ENCODE measurements at regions not wholly inside any gene's neighbourhood (a gene's known extent, or its start where the extent isn't known, plus 50 kb on each side); places are given as distances from the start of the nearest gene placed in this dataset.

DNA sequence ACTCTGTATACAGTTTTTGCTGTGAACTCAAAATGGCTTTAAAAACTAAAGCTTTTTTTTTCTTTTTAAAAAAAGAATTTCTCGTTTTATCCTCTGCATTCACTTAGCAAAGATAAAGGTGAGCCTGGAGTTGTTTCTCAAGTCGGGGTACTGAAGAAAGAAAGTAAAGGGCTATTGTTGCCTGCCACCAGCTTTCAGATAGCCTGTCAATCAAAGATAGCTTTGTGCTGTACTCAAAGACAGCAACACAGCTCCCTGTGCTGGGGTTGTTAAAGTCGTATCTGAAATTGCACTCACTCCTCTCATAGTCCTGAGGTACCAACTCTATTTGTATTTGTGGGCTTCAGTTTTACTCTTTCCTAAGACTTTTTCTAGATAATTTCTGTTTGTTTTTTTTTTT, 710.1 kb upstream of the ID4 start:
- intact Hi-C loops (cut with micrococcal nuclease) = no loop called here
- Mint-ChIP-seq H3K36me3 (ENCODE audit: insufficient read depth, unreplicated experiment) (no peaks in the 10 kb centered on the region), H3K27ac (ENCODE audit: low read depth, unreplicated experiment) (no peak overlapping the region), H3K4me3 (ENCODE audit: unreplicated experiment) (no peak overlapping the region), H3K27me3 (ENCODE audit: insufficient read depth, unreplicated experiment) (no peaks in the 10 kb centered on the region), H3K9me3 (ENCODE audit: unreplicated experiment) (no peaks in the 10 kb centered on the region), H3K4me1 (ENCODE audit: insufficient read depth, unreplicated experiment) (no peaks in the 10 kb centered on the region)
- TF ChIP-seq, protein P1, sequence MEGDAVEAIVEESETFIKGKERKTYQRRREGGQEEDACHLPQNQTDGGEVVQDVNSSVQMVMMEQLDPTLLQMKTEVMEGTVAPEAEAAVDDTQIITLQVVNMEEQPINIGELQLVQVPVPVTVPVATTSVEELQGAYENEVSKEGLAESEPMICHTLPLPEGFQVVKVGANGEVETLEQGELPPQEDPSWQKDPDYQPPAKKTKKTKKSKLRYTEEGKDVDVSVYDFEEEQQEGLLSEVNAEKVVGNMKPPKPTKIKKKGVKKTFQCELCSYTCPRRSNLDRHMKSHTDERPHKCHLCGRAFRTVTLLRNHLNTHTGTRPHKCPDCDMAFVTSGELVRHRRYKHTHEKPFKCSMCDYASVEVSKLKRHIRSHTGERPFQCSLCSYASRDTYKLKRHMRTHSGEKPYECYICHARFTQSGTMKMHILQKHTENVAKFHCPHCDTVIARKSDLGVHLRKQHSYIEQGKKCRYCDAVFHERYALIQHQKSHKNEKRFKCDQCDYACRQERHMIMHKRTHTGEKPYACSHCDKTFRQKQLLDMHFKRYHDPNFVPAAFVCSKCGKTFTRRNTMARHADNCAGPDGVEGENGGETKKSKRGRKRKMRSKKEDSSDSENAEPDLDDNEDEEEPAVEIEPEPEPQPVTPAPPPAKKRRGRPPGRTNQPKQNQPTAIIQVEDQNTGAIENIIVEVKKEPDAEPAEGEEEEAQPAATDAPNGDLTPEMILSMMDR (IDR thresholded peaks at IDR 0.05; ENCODE audit: unreplicated experiment) = no peak
- ChIA-PET POLR2A (no interaction called here), CTCF (no interaction called here)
- no TSS peak for BruUV-seq (replicated peaks)
- no peak for DNase-seq (ENCODE audit: unreplicated experiment)

DNA sequence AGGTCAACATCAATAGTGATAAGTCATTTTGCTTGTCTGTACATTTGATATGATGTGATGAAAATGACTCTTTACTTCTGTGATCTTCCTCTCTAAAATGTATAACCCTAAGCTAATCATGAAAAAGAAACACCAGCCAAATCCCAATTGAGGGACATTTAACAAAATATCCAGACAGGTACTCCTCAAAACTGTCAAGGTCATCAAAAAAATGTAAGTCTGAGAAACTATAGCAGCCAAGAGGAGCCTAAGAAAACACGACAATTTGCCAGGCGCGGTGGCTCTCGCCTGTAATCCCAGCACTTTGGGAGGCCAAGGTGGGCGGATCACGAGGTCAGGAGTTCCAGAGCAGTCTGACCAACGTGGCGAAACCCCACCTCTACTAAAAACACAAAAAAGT, 708.5 kb upstream of the ID4 start:
- TF ChIP-seq, protein P1 (IDR thresholded peaks at IDR 0.05; ENCODE audit: unreplicated experiment) = no peak
- H3K4me3 Mint-ChIP-seq (ENCODE audit: unreplicated experiment) = no peak overlapping the region
- intact Hi-C loops (cut with micrococcal nuclease) = no loop called here
- no peaks in the 10 kb centered on the region for H3K36me3 Mint-ChIP-seq (ENCODE audit: insufficient read depth, unreplicated experiment)
- no peaks in the 10 kb centered on the region for H3K27me3 Mint-ChIP-seq (ENCODE audit: insufficient read depth, unreplicated experiment)
- BruUV-seq (replicated peaks) = no TSS peak
- DNase-seq (ENCODE audit: unreplicated experiment) = no peak
- H3K27ac Mint-ChIP-seq (ENCODE audit: low read depth, unreplicated experiment) = no peak overlapping the region
- H3K4me1 Mint-ChIP-seq (ENCODE audit: insufficient read depth, unreplicated experiment) = no peaks in the 10 kb centered on the region
- no peaks in the 10 kb centered on the region for H3K9me3 Mint-ChIP-seq (ENCODE audit: unreplicated experiment)
- ChIA-PET POLR2A (no interaction called here), CTCF (interaction anchor here (0.7 kb wide), 1 partner anchor 863 kb away, joined by 3 read pairs; no protein-coding TSS in a partner anchor)

DNA sequence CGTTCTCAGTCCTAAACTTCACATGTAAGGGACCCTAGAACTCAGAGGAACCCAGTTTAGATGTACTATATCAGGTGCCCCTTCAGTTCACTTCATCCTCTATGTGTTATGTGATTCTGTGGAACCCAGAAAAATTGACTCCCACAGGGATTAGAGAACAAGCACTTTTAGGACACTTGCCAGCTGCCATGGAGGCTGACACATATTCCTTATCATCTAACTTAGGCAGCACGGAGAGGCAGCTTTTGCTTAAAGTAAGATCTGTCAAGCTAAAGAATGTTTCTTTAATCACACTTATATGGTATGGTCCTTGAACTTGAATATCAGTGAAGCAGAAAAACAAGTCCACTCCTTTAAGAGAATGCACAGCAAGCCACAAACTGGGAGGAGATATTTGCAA, 701.5 kb upstream of the ID4 start:
- peaks cover 14% of the 10 kb centered on the region for H3K27me3 Mint-ChIP-seq (ENCODE audit: insufficient read depth, unreplicated experiment)
- intact Hi-C loops (cut with micrococcal nuclease) = no loop called here
- no TSS peak for BruUV-seq (replicated peaks)
- ChIA-PET POLR2A (no interaction called here), CTCF (no interaction called here)
- H3K4me1 Mint-ChIP-seq (ENCODE audit: insufficient read depth, unreplicated experiment) = no peaks in the 10 kb centered on the region
- DNase-seq (ENCODE audit: unreplicated experiment) = no peak
- no peaks in the 10 kb centered on the region for H3K36me3 Mint-ChIP-seq (ENCODE audit: insufficient read depth, unreplicated experiment)
- TF ChIP-seq, protein P1 (IDR thresholded peaks at IDR 0.05; ENCODE audit: unreplicated experiment) = no peak
- H3K9me3 Mint-ChIP-seq (ENCODE audit: unreplicated experiment) = no peaks in the 10 kb centered on the region
- no peak overlapping the region for H3K4me3 Mint-ChIP-seq (ENCODE audit: unreplicated experiment)
- no peak overlapping the region for H3K27ac Mint-ChIP-seq (ENCODE audit: low read depth, unreplicated experiment)

DNA sequence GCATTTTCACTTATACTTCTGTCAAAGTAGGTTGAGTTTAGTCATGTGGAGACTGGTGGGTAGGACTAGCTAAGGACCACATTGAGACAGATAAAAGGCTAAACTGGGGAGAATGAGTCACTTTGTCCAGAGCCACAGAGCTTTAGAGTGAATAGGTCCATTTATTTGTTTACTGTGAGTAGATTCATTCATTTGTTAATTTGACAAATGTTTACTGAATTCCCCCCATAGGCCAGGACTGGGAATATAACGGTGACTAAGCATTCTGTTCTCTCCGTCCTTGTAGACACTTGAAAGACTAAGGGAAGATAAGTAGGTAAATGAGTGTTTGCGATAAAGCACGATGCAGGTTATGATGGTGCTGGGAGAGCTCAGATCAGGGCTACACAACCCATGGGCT, 699.7 kb upstream of the ID4 start:
- BruUV-seq (replicated peaks) = no TSS peak
- H3K4me1 Mint-ChIP-seq (ENCODE audit: insufficient read depth, unreplicated experiment) = no peaks in the 10 kb centered on the region
- no peak overlapping the region for H3K4me3 Mint-ChIP-seq (ENCODE audit: unreplicated experiment)
- DNase-seq (ENCODE audit: unreplicated experiment) = no peak
- intact Hi-C loops (cut with micrococcal nuclease) = no loop called here
- no peaks in the 10 kb centered on the region for H3K36me3 Mint-ChIP-seq (ENCODE audit: insufficient read depth, unreplicated experiment)
- POLR2A ChIA-PET = no interaction called here
- no peaks in the 10 kb centered on the region for H3K9me3 Mint-ChIP-seq (ENCODE audit: unreplicated experiment)
- CTCF ChIA-PET = interaction anchor here (0.7 kb wide), 1 partner anchor 862 kb away, joined by 3 read pairs; no protein-coding TSS in a partner anchor
- TF ChIP-seq, protein P1 (IDR thresholded peaks at IDR 0.05; ENCODE audit: unreplicated experiment) = no peak
- H3K27ac Mint-ChIP-seq (ENCODE audit: low read depth, unreplicated experiment) = no peak overlapping the region
- H3K27me3 Mint-ChIP-seq (ENCODE audit: insufficient read depth, unreplicated experiment) = peaks cover 14% of the 10 kb centered on the region

Data from MCF 10A (cell line).